PC-3 (cell line): ENCODE measurements at regions not wholly inside any gene's neighbourhood (a gene's known extent, or its start where the extent isn't known, plus 50 kb on each side); places are given as distances from the start of the nearest gene placed in this dataset.

Source experiments
- ATAC-seq: fragments of 200-7000 bp; cut with Tn5 transposase; 2 replicates; pipeline ENCODE4 v1.9.1; 2020; ENCODE audit warnings: mild to moderate bottlenecking, moderate library complexity
- BruUV-seq: library from RNA; stranded (reverse); fragments of 400-500 nt; replicated peaks from 2 replicates; lab custom pipeline; 2021; lab: Mats Ljungman, UMichigan
- CTCF ChIA-PET: fragments of 300-600 bp; sonication (Branson Sonifier 250); formaldehyde crosslinking; loops from one replicate; lab custom pipeline; 2022; ENCODE audit warnings: antibody characterized with exemption; lab: Charles Lee
- POLR2A ChIA-PET: fragments of 300-600 bp; sonication (Branson Sonifier 250); formaldehyde crosslinking; loops from one replicate; lab custom pipeline; 2022; ENCODE audit warnings: antibody characterized with exemption; ENCODE audit not compliant: unreplicated experiment; lab: Charles Lee
- DNase-seq: peaks from one replicate; pipeline ENCODE4 v3.0.0-alpha.2; 2015
- H2AFZ ChIP-seq: fragments of 300-600 bp; sonication (generic); 2 replicates; pipeline ENCODE4 v1.6.0; 2016; ENCODE audit warnings: antibody characterized with exemption, low read length
- H3F3A ChIP-seq: fragments of 300-600 bp; sonication (generic); one replicate; pipeline ENCODE4 v1.6.0; 2017; ENCODE audit warnings: antibody characterized with exemption, low read length, control low read depth, mild to moderate bottlenecking; ENCODE audit not compliant: unreplicated experiment
- H3K27ac ChIP-seq: fragments of 300-600 bp; sonication (generic); 2 replicates; pipeline ENCODE4 v1.5.1; 2016; ENCODE audit warnings: mild to moderate bottlenecking, low read length
- H3K27me3 ChIP-seq: fragments of 300-600 bp; sonication (generic); 2 replicates; pipeline ENCODE4 v1.6.1; 2016; ENCODE audit warnings: low read length, mixed read lengths
- H3K36me3 ChIP-seq: fragments of 300-600 bp; sonication (generic); 2 replicates; pipeline ENCODE4 v1.6.1; 2016; ENCODE audit warnings: low read depth, mixed run types, low read length, mixed read lengths
- H3K4me1 ChIP-seq: fragments of 300-600 bp; sonication (generic); 2 replicates; pipeline ENCODE4 v1.5.1; 2016; ENCODE audit warnings: low read length; ENCODE audit not compliant: insufficient read depth
- H3K4me2 ChIP-seq: fragments of 300-600 bp; sonication (generic); 2 replicates; pipeline ENCODE4 v1.6.0; 2016; ENCODE audit warnings: low read length
- H3K4me3 ChIP-seq: fragments of 300-600 bp; sonication (generic); 2 replicates; pipeline ENCODE4 v1.5.1; 2016; ENCODE audit warnings: mild to moderate bottlenecking, low read length, mixed read lengths
- H3K79me2 ChIP-seq: fragments of 300-600 bp; sonication (generic); 2 replicates; pipeline ENCODE4 v1.6.1; 2017; ENCODE audit warnings: low read length, mixed read lengths
- H3K9ac ChIP-seq: fragments of 300-600 bp; sonication (generic); 2 replicates; pipeline ENCODE4 v1.6.0; 2016; ENCODE audit warnings: mild to moderate bottlenecking, low read length
- H3K9me2 ChIP-seq: fragments of 300-600 bp; sonication (generic); replicated peaks from 2 replicates; pipeline ENCODE4 v1.6.1; 2016; ENCODE audit warnings: mixed run types, low read length, mixed read lengths
- H3K9me3 ChIP-seq: fragments of 300-600 bp; sonication (generic); 2 replicates; pipeline ENCODE4 v1.6.1; 2016; ENCODE audit warnings: low read length, mixed read lengths
- H4K20me1 ChIP-seq: fragments of 300-600 bp; sonication (generic); 2 replicates; pipeline ENCODE4 v1.6.1; 2016; ENCODE audit warnings: low read length, mixed read lengths
- EZH2 ChIP-seq: fragments of 300-600 bp; sonication (generic); IDR thresholded peaks from one replicate; pipeline ENCODE4 v1.6.1; 2017; ENCODE audit warnings: antibody characterized with exemption, mild to moderate bottlenecking, low read length; ENCODE audit not compliant: unreplicated experiment
- EZH2phosphoT487 ChIP-seq: fragments of 300-600 bp; sonication (generic); IDR thresholded peaks from 2 replicates; pipeline ENCODE4 v1.6.1; 2018; ENCODE audit warnings: mild to moderate bottlenecking, antibody characterized with exemption, low read length, borderline replicate concordance
- intact Hi-C: fragments of 100-400 bp; cut with micrococcal nuclease; formaldehyde crosslinking; loops from 2 replicates; pipeline ENCODE4 v1.9.0; 2023
- TF ChIP-seq, protein P1 (sequence below): fragments of 300-600 bp; sonication (generic); conservative IDR thresholded peaks from 2 replicates; pipeline ENCODE4 v1.5.1; 2017; ENCODE audit warnings: antibody characterized with exemption, low read depth, mild to moderate bottlenecking, low read length

DNA sequence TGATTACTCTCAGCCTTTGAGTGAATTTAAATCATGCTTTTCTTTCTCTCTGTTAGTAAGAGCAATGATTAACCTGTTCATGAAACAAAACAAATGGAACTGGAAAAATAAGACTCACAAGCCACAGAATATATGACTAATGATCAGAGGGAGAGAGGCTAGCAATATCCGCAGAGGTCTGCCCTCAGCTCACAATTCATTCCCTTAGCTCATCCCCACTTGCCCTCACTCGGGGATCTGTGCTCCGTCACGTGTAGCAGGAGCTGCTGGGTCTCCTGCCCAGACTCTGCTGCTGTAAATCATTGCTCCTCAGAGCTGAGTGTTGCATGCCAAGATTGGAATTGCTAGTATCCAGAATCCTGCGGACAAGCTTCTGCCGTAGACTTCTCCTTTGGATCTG is 53.1 kb upstream of the GNG2 start:
- CTCF ChIA-PET, result no interaction called here
- Histone ChIP-seq H3K27me3 (no peaks in the 10 kb centered on the region), H4K20me1 (no peaks in the 10 kb centered on the region), H3K4me2 (no peak overlapping the region), H3K9me3 (no peaks in the 10 kb centered on the region), H3K9me2 (no peaks in the 10 kb centered on the region; the same call in 1 of the 2 replicates), H3K36me3 (no peaks in the 10 kb centered on the region), H3K4me1 (no peaks in the 10 kb centered on the region), H2AFZ (no peak overlapping the region), H3K9ac (no peak overlapping the region), H3K4me3 (no peak overlapping the region), H3K27ac (no peak overlapping the region), H3K79me2 (no peaks in the 10 kb centered on the region), H3F3A (no peaks in the 10 kb centered on the region)
- no TSS peak for BruUV-seq
- no peak for TF ChIP-seq EZH2phosphoT487
- TF ChIP-seq EZH2, result no peak
- TF ChIP-seq, protein P1, sequence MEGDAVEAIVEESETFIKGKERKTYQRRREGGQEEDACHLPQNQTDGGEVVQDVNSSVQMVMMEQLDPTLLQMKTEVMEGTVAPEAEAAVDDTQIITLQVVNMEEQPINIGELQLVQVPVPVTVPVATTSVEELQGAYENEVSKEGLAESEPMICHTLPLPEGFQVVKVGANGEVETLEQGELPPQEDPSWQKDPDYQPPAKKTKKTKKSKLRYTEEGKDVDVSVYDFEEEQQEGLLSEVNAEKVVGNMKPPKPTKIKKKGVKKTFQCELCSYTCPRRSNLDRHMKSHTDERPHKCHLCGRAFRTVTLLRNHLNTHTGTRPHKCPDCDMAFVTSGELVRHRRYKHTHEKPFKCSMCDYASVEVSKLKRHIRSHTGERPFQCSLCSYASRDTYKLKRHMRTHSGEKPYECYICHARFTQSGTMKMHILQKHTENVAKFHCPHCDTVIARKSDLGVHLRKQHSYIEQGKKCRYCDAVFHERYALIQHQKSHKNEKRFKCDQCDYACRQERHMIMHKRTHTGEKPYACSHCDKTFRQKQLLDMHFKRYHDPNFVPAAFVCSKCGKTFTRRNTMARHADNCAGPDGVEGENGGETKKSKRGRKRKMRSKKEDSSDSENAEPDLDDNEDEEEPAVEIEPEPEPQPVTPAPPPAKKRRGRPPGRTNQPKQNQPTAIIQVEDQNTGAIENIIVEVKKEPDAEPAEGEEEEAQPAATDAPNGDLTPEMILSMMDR, result no peak
- POLR2A ChIA-PET, result no interaction called here
- no peak for ATAC-seq
- intact Hi-C loops, result no loop called here
- DNase-seq, result no peak
